ENCODE measurements at regions not wholly inside any gene's neighbourhood (a gene's known extent, or its start where the extent isn't known, plus 50 kb on each side); places are given as distances from the start of the nearest gene placed in this dataset.
"Not testable (repeated sequence)": the region's sequence is repeated elsewhere in the genome, so short reads cannot be mapped to it uniquely, and the experiment has no call there.

GRCh38 chr10:28127881-28128280, 129.0 kb upstream of the ODAD2 start:
- no peak for DNase-seq

- DNase-seq, result no peak
Observed at GRCh38 chr10:28125701-28126100, 126.8 kb upstream of the ODAD2 start.

- no peak for DNase-seq
Observed at GRCh38 chr10:28120795-28121194, 121.9 kb upstream of the ODAD2 start.

GRCh38 chr10:28120043-28120749, 121.3 kb upstream of the ODAD2 start:
- no peak for DNase-seq

GRCh38 chr10:28118985-28119628, 120.2 kb upstream of the ODAD2 start:
- no peak for DNase-seq

GRCh38 chr10:28113202-28113601, 114.3 kb upstream of the ODAD2 start:
- DNase-seq, result no peak

- no peak for DNase-seq
Observed at GRCh38 chr10:28111712-28112111, 112.8 kb upstream of the ODAD2 start.

GRCh38 chr10:28105561-28105960, 106.7 kb upstream of the ODAD2 start:
- no peak for DNase-seq

- no peak for DNase-seq
Observed at GRCh38 chr10:28097633-28098032, 98.8 kb upstream of the ODAD2 start.

- no peak for DNase-seq
Observed at GRCh38 chr10:28095791-28096378, 97.0 kb upstream of the ODAD2 start.

GRCh38 chr10:28094121-28094520, 95.2 kb upstream of the ODAD2 start:
- no peak for DNase-seq

GRCh38 chr10:28091913-28092312, 93.0 kb upstream of the ODAD2 start:
- no peak for DNase-seq

GRCh38 chr10:28090506-28090905, 91.6 kb upstream of the ODAD2 start:
- no peak for DNase-seq

GRCh38 chr10:28089467-28089866, 90.6 kb upstream of the ODAD2 start:
- no peak for DNase-seq

- no peak for DNase-seq
Observed at GRCh38 chr10:28087661-28088351, 88.9 kb upstream of the ODAD2 start.

- not testable (repeated sequence) for DNase-seq
Observed at GRCh38 chr10:28085760-28086159, 86.9 kb upstream of the ODAD2 start.

- DNase-seq, result no peak
Observed at GRCh38 chr10:28082885-28083284, 84.0 kb upstream of the ODAD2 start.

GRCh38 chr10:28082316-28082715, 83.4 kb upstream of the ODAD2 start:
- no peak for DNase-seq

- no peak for DNase-seq
Observed at GRCh38 chr10:28077889-28078288, 79.0 kb upstream of the ODAD2 start.

GRCh38 chr10:28075424-28075823, 76.5 kb upstream of the ODAD2 start:
- no peak for DNase-seq

- no peak for DNase-seq
Observed at GRCh38 chr10:28072573-28072972, 73.7 kb upstream of the ODAD2 start.

GRCh38 chr10:28060031-28060607, 61.2 kb upstream of the ODAD2 start:
- no peak for DNase-seq

GRCh38 chr10:28058746-28059145, 59.9 kb upstream of the ODAD2 start:
- DNase-seq, result no peak
